ENCODE measurements at regions not wholly inside any gene's neighbourhood (a gene's known extent, or its start where the extent isn't known, plus 50 kb on each side); places are given as distances from the start of the nearest gene placed in this dataset.

GRCh38 chr21:29443411-29444010 is 144.8 kb downstream of the BACH1 start:
- TF ChIP-seq EP300 (IDR thresholded peaks at IDR 0.05; ENCODE audit: borderline replicate concordance) (no peak), TEAD4 (IDR thresholded peaks at IDR 0.05) (no peak), TAF1 (IDR thresholded peaks at IDR 0.05; ENCODE audit: low read depth) (no peak), USF1 (IDR thresholded peaks at IDR 0.05) (no peak), EGR1 (IDR thresholded peaks at IDR 0.05) (no peak), ZBTB7A (IDR thresholded peaks at IDR 0.05; ENCODE audit: low read depth) (no peak), CEBPB (IDR thresholded peaks at IDR 0.05) (no peak), MAX (IDR thresholded peaks at IDR 0.05) (no peak), FOXM1 (IDR thresholded peaks at IDR 0.05; ENCODE audit: borderline replicate concordance, low read depth) (no peak), TCF12 (IDR thresholded peaks at IDR 0.05; ENCODE audit: low read depth) (no peak), REST (IDR thresholded peaks at IDR 0.05; ENCODE audit: low read depth) (no peak), NFIC (IDR thresholded peaks at IDR 0.05) (no peak), RAD21 (IDR thresholded peaks at IDR 0.05; ENCODE audit: low read depth) (no peak)

- TF ChIP-seq CEBPB (IDR thresholded peaks at IDR 0.05) (no peak), RAD21 (IDR thresholded peaks at IDR 0.05; ENCODE audit: low read depth) (no peak), TEAD4 (IDR thresholded peaks at IDR 0.05) (no peak), YY1 (IDR thresholded peaks at IDR 0.05; ENCODE audit: low read depth) (no peak), FOXM1 (IDR thresholded peaks at IDR 0.05; ENCODE audit: borderline replicate concordance, low read depth) (no peak), NFIC (IDR thresholded peaks at IDR 0.05) (no peak), EGR1 (IDR thresholded peaks at IDR 0.05) (no peak), USF1 (IDR thresholded peaks at IDR 0.05) (no peak)
Observed at GRCh38 chr21:29448766-29449165, 150.0 kb downstream of the BACH1 start.

GRCh38 chr21:29449306-29449950 is 150.7 kb downstream of the BACH1 start:
- TF ChIP-seq EP300 (IDR thresholded peaks at IDR 0.05; ENCODE audit: borderline replicate concordance) = no peak
- no peak for TF ChIP-seq NFIC (IDR thresholded peaks at IDR 0.05)
- TF ChIP-seq REST (IDR thresholded peaks at IDR 0.05; ENCODE audit: low read depth) = no peak
- no peak for TF ChIP-seq TEAD4 (IDR thresholded peaks at IDR 0.05)
- no peak for TF ChIP-seq ZBTB7A (IDR thresholded peaks at IDR 0.05; ENCODE audit: low read depth)
- no peak for TF ChIP-seq YY1 (IDR thresholded peaks at IDR 0.05; ENCODE audit: low read depth)
- TF ChIP-seq CEBPB (IDR thresholded peaks at IDR 0.05) = no peak
- TF ChIP-seq USF1 (IDR thresholded peaks at IDR 0.05) = no peak
- no peak for TF ChIP-seq MAX (IDR thresholded peaks at IDR 0.05)
- TF ChIP-seq TAF1 (IDR thresholded peaks at IDR 0.05; ENCODE audit: low read depth) = no peak
- no peak for TF ChIP-seq CREB1 (IDR thresholded peaks at IDR 0.05; ENCODE audit: low read depth)
- no peak for TF ChIP-seq EGR1 (IDR thresholded peaks at IDR 0.05)
- no peak for TF ChIP-seq TCF12 (IDR thresholded peaks at IDR 0.05; ENCODE audit: low read depth)
- TF ChIP-seq FOXM1 (IDR thresholded peaks at IDR 0.05; ENCODE audit: borderline replicate concordance, low read depth) = no peak
- TF ChIP-seq RAD21 (IDR thresholded peaks at IDR 0.05; ENCODE audit: low read depth) = no peak

- TF ChIP-seq REST (IDR thresholded peaks at IDR 0.05; ENCODE audit: low read depth) (no peak), NFIC (IDR thresholded peaks at IDR 0.05) (no peak), TAF1 (IDR thresholded peaks at IDR 0.05; ENCODE audit: low read depth) (no peak), CREB1 (IDR thresholded peaks at IDR 0.05; ENCODE audit: low read depth) (no peak), MAX (IDR thresholded peaks at IDR 0.05) (no peak), USF1 (IDR thresholded peaks at IDR 0.05) (no peak), RAD21 (IDR thresholded peaks at IDR 0.05; ENCODE audit: low read depth) (no peak), EP300 (IDR thresholded peaks at IDR 0.05; ENCODE audit: borderline replicate concordance) (no peak), ZBTB7A (IDR thresholded peaks at IDR 0.05; ENCODE audit: low read depth) (no peak), CEBPB (IDR thresholded peaks at IDR 0.05) (no peak), FOXM1 (IDR thresholded peaks at IDR 0.05; ENCODE audit: borderline replicate concordance, low read depth) (no peak), TEAD4 (IDR thresholded peaks at IDR 0.05) (no peak), EGR1 (IDR thresholded peaks at IDR 0.05) (no peak), YY1 (IDR thresholded peaks at IDR 0.05; ENCODE audit: low read depth) (no peak), TCF12 (IDR thresholded peaks at IDR 0.05; ENCODE audit: low read depth) (no peak)
Observed at GRCh38 chr21:29450058-29450457, 151.3 kb downstream of the BACH1 start.
